Tibial nerve (tissue), 3 donors: ENCODE measurements at regions not wholly inside any gene's neighbourhood (a gene's known extent, or its start where the extent isn't known, plus 50 kb on each side); places are given as distances from the start of the nearest gene placed in this dataset.

Experiments used
- POLR2A ChIP-seq, 2 donors: fragments of 450-650 bp; IDR thresholded peaks; one replicate each; pipeline ENCODE4 v1.6.1; 2017; ENCODE audit warnings: antibody characterized with exemption in 2 of 2, mild to moderate bottlenecking in 2 of 2, moderate library complexity in 2 of 2
- TF ChIP-seq, protein P1 (sequence below), 5 experiments: fragments of 200-600 bp in 3 of 5; fragments of 450-650 bp in 2 of 5; sonication (generic) in 3 of 5; IDR thresholded peaks; one replicate each; pipeline ENCODE4 v1.5.1; 2016 to 2019; ENCODE audit warnings: antibody characterized with exemption in 5 of 5, mild to moderate bottlenecking in 3 of 5, moderate library complexity in 2 of 5

- no peak for TF ChIP-seq POLR2A (IDR thresholded peaks at IDR 0.05)
- TF ChIP-seq, protein P1, sequence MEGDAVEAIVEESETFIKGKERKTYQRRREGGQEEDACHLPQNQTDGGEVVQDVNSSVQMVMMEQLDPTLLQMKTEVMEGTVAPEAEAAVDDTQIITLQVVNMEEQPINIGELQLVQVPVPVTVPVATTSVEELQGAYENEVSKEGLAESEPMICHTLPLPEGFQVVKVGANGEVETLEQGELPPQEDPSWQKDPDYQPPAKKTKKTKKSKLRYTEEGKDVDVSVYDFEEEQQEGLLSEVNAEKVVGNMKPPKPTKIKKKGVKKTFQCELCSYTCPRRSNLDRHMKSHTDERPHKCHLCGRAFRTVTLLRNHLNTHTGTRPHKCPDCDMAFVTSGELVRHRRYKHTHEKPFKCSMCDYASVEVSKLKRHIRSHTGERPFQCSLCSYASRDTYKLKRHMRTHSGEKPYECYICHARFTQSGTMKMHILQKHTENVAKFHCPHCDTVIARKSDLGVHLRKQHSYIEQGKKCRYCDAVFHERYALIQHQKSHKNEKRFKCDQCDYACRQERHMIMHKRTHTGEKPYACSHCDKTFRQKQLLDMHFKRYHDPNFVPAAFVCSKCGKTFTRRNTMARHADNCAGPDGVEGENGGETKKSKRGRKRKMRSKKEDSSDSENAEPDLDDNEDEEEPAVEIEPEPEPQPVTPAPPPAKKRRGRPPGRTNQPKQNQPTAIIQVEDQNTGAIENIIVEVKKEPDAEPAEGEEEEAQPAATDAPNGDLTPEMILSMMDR (IDR thresholded peaks at IDR 0.05) = no peak
Measured at GRCh38 chr21:15631342-15631741, 98.4 kb upstream of the USP25 start.
